ENCODE measurements at regions not wholly inside any gene's neighbourhood (a gene's known extent, or its start where the extent isn't known, plus 50 kb on each side); places are given as distances from the start of the nearest gene placed in this dataset.

- H3K36me3 ChIP-seq = no peaks in the 10 kb centered on the region
- DNase-seq (ENCODE audit: low read depth in 1 of 2, low spot score in 2 of 2) = no peak
- H3K9me3 ChIP-seq (replicated peaks) = no peaks in the 10 kb centered on the region
- H3K27me3 ChIP-seq (replicated peaks) = no peaks in the 10 kb centered on the region
- H3K27ac ChIP-seq = no peak overlapping the region
- no peaks in the 10 kb centered on the region for H3K4me1 ChIP-seq (replicated peaks)
- no peak overlapping the region for H3K4me3 ChIP-seq
These were observed 81.3 kb upstream of the C21orf91 start for GRCh38 chr21:17900281-17900989.

- Histone ChIP-seq H3K4me1 (replicated peaks) (no peaks in the 10 kb centered on the region), H3K9me3 (replicated peaks) (no peaks in the 10 kb centered on the region), H3K36me3 (no peaks in the 10 kb centered on the region), H3K27ac (no peak overlapping the region), H3K4me3 (no peak overlapping the region), H3K27me3 (replicated peaks) (no peaks in the 10 kb centered on the region)
- no peak for DNase-seq (ENCODE audit: low read depth in 1 of 2, low spot score in 2 of 2)
These were observed 70.0 kb upstream of the C21orf91 start for GRCh38 chr21:17889171-17889570.

GRCh38 chr21:17869115-17869514, 50.0 kb upstream of the C21orf91 start:
- Histone ChIP-seq H3K9me3 (replicated peaks) (no peaks in the 10 kb centered on the region), H3K4me3 (no peak overlapping the region), H3K4me1 (replicated peaks) (no peaks in the 10 kb centered on the region), H3K27ac (no peak overlapping the region), H3K27me3 (replicated peaks) (no peaks in the 10 kb centered on the region), H3K36me3 (no peaks in the 10 kb centered on the region)
- no peak for DNase-seq (ENCODE audit: low read depth in 1 of 2, low spot score in 2 of 2)
